RWPE2 (cell line): ENCODE measurements at regions not wholly inside any gene's neighbourhood (a gene's known extent, or its start where the extent isn't known, plus 50 kb on each side); places are given as distances from the start of the nearest gene placed in this dataset.

ENCODE experiments used
- ATAC-seq: fragments of 200-7000 bp; cut with Tn5 transposase; 3 replicates; pipeline ENCODE4 v1.9.1; 2021; ENCODE audit warnings: low read depth
- DNase-seq: peaks from one replicate; pipeline ENCODE4 v3.0.0-alpha.2; 2020; ENCODE audit warnings: low spot score
- H3K27ac ChIP-seq: fragments of 450-650 bp; 2 replicates; pipeline ENCODE4 v1.5.1; 2017; ENCODE audit warnings: mild to moderate bottlenecking; ENCODE audit not compliant: poor library complexity, severe bottlenecking
- H3K27me3 ChIP-seq: fragments of 250-450 bp; sonication (Bioruptor Pico); 2 replicates; pipeline ENCODE4 v1.5.1; 2021; ENCODE audit warnings: mild to moderate bottlenecking, moderate library complexity; ENCODE audit not compliant: insufficient read depth, poor library complexity, severe bottlenecking
- H3K36me3 ChIP-seq: fragments of 250-450 bp; sonication (Bioruptor Pico); 2 replicates; pipeline ENCODE4 v1.5.1; 2020; ENCODE audit warnings: low read depth, mild to moderate bottlenecking, moderate library complexity
- H3K4me1 ChIP-seq: fragments of 250-450 bp; sonication (Bioruptor Pico); 2 replicates; pipeline ENCODE4 v1.5.1; 2021; ENCODE audit warnings: mild to moderate bottlenecking, moderate library complexity; ENCODE audit not compliant: insufficient read depth, poor library complexity, severe bottlenecking
- H3K4me3 ChIP-seq: fragments of 250-450 bp; sonication (Bioruptor Pico); 2 replicates; pipeline ENCODE4 v1.5.1; 2021; ENCODE audit warnings: mild to moderate bottlenecking, moderate library complexity; ENCODE audit not compliant: severe bottlenecking
- H3K9me3 ChIP-seq: fragments of 250-450 bp; sonication (Bioruptor Pico); 2 replicates; pipeline ENCODE4 v1.5.1; 2021; ENCODE audit warnings: mild to moderate bottlenecking, moderate library complexity; ENCODE audit not compliant: severe bottlenecking
- TF ChIP-seq, protein P1 (sequence below): fragments of 450-650 bp; IDR thresholded peaks from one replicate; pipeline ENCODE4 v1.5.1; 2017; ENCODE audit warnings: mild to moderate bottlenecking, moderate library complexity; ENCODE audit not compliant: poor library complexity, severe bottlenecking

DNA sequence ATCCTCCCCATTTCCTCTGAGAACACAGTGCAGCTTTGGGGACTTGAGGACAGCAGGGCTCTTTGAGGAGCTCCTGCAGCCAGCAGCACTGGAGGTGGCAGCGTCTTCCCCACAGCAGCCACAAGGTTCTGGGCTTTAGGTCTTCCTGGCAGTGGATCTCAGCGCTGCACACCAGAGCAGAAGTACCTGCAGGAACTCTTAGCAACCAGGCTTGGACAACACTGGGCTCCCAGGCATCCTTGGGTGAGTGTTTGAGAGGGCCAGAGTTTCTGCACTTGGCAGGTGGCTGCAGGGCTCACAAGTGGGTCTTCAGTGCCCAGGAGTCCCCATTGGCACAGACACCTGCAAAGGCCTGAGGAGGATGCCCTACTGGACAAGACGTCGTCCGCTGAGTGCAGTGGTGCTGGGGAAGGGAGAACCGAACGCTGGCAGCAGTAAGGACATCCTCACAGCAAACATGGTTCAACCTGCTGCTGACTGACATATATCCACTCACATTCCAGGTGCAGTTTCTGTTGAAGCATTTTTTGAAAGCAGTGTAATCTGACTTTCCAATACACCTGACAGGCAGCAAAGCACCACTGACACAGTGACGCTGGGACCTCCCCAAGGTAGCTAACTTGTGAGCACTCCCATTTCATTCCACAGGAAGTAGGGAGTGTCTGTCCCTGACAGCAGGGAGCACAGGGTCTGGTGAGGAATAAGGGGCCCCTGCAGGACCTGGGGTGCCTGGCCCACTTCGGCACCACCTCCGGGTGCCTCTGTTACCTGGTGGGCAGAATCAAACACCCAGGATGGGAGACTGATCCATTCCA, 149.9 kb upstream of the COPS8 start:
- no peak for ATAC-seq
- H3K9me3 ChIP-seq, result no peaks in the 10 kb centered on the region
- H3K36me3 ChIP-seq, result no peaks in the 10 kb centered on the region
- no peak overlapping the region for H3K27ac ChIP-seq
- H3K4me1 ChIP-seq, result no peaks in the 10 kb centered on the region
- H3K27me3 ChIP-seq, result no peaks in the 10 kb centered on the region
- no peak overlapping the region for H3K4me3 ChIP-seq
- TF ChIP-seq, protein P1, sequence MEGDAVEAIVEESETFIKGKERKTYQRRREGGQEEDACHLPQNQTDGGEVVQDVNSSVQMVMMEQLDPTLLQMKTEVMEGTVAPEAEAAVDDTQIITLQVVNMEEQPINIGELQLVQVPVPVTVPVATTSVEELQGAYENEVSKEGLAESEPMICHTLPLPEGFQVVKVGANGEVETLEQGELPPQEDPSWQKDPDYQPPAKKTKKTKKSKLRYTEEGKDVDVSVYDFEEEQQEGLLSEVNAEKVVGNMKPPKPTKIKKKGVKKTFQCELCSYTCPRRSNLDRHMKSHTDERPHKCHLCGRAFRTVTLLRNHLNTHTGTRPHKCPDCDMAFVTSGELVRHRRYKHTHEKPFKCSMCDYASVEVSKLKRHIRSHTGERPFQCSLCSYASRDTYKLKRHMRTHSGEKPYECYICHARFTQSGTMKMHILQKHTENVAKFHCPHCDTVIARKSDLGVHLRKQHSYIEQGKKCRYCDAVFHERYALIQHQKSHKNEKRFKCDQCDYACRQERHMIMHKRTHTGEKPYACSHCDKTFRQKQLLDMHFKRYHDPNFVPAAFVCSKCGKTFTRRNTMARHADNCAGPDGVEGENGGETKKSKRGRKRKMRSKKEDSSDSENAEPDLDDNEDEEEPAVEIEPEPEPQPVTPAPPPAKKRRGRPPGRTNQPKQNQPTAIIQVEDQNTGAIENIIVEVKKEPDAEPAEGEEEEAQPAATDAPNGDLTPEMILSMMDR, result no peak
- no peak for DNase-seq

DNA sequence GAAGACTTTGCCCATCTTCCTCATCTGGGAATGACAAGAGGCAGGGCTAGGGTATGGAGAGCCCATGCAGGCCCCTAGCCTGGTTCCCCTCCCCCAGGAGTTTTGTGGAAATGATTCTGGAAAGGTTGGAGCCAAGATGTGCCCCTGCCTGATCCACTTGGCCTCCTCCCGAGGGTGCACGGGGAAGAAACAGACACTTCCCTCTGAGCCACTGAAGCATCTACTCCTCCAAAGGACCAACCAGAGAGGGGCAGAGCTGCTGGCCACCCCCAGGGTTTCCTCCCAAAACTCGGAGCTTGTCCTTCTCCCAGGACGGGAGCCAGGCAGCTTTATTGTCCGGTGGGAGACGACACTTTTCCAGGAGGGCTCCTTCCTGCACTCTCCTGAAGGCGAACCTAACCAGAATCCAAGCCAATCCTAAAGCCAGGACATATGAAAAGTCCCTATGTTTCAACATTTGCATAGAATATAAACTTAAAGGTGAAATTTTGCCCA, 149.2 kb upstream of the COPS8 start:
- Histone ChIP-seq H3K4me3 (no peak overlapping the region), H3K27ac (no peak overlapping the region), H3K36me3 (no peaks in the 10 kb centered on the region), H3K9me3 (no peaks in the 10 kb centered on the region), H3K27me3 (no peaks in the 10 kb centered on the region), H3K4me1 (no peaks in the 10 kb centered on the region)
- TF ChIP-seq, protein P1, result no peak
- ATAC-seq, result no peak
- DNase-seq, result no peak

DNA sequence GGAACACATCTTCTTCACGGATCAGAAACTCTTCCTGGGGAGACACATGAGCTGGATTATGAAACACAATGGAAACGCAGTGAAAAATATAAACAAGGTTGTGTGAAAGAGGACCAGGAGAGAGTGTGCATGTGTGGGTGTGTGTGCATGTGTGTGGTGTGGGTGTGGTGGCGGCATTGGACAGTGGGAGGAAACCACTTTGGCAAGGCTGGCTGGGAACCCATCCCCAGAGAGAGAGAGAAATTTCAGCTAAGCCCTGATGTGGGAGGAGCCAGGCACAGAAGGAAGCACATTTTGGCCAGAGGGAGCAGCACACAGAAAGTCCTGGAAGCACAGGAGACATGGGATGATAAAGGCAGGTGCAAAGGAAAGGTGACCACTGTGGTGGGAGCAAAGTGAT, 147.6 kb upstream of the COPS8 start:
- H3K36me3 ChIP-seq, result no peaks in the 10 kb centered on the region
- H3K9me3 ChIP-seq, result no peaks in the 10 kb centered on the region
- ATAC-seq (no peak), DNase-seq (no peak)
- H3K27me3 ChIP-seq, result no peaks in the 10 kb centered on the region
- no peak overlapping the region for H3K27ac ChIP-seq
- no peaks in the 10 kb centered on the region for H3K4me1 ChIP-seq
- TF ChIP-seq, protein P1, result no peak
- H3K4me3 ChIP-seq, result no peak overlapping the region

DNA sequence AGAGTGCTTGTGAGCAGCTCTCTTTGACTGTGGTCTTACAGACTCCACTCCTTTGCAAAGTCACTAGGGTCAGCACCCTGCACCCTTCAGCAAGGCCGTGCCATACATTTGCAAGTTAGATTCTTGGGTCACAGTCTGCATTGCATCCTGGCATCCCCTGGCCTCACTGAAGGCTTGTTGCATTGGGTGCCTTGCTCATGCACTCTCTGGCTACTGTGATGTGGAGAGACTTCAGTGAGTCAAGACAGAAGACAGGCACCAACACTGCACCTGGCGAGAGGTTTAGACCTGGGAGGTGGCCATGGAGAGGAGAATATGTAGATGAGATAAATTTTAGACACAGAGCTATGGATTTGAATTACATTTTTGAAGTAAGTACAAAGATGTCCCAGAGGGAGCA, 146.4 kb upstream of the COPS8 start:
- TF ChIP-seq, protein P1, result no peak
- Histone ChIP-seq H3K27me3 (no peaks in the 10 kb centered on the region), H3K36me3 (no peaks in the 10 kb centered on the region), H3K27ac (no peak overlapping the region), H3K4me3 (no peak overlapping the region), H3K4me1 (no peaks in the 10 kb centered on the region), H3K9me3 (no peaks in the 10 kb centered on the region)
- no peak for DNase-seq
- no peak for ATAC-seq

DNA sequence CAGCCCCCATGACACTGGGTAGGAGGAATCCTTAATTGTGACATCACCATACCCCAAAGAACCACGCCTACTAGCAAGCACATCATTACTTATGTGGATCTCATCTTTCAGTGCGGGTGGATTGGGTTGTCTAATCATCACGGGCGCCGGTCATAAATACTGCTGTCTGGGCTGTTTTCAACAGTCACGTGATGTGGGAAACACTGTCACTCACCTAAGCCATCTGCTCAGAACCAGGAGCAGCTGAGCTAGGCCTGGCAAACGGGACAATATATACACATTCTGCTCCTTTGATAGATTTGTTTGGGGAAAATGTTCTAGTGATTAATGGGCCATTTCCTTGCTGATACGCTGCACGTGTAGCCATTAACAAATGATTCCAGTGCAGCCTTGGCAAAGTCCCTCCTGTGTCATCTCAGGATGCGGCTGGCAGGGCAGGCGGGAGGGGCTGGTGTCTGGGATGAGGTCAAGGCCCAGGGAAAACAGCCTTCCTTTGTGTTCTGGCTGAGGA, 145.9 kb upstream of the COPS8 start:
- H3K36me3 ChIP-seq, result no peaks in the 10 kb centered on the region
- H3K9me3 ChIP-seq, result no peaks in the 10 kb centered on the region
- H3K27me3 ChIP-seq, result no peaks in the 10 kb centered on the region
- H3K27ac ChIP-seq, result no peak overlapping the region
- no peak for DNase-seq
- H3K4me3 ChIP-seq, result no peak overlapping the region
- TF ChIP-seq, protein P1, result no peak
- no peak for ATAC-seq
- no peaks in the 10 kb centered on the region for H3K4me1 ChIP-seq
